Putamen (tissue), 1 donor: ENCODE measurements at regions not wholly inside any gene's neighbourhood (a gene's known extent, or its start where the extent isn't known, plus 50 kb on each side); places are given as distances from the start of the nearest gene placed in this dataset.
"Not testable (repeated sequence)": the region's sequence is repeated elsewhere in the genome, so short reads cannot be mapped to it uniquely, and the experiment has no call there.

Experiments used
- DNase-seq: peaks from one replicate; pipeline ENCODE4 v3.0.0-alpha.2; 2016; ENCODE audit warnings: low spot score

GRCh38 chr14:101246894-101247841, 314.1 kb upstream of the DIO3 start:
- DNase-seq = no peak

GRCh38 chr14:101247842-101248725, 313.2 kb upstream of the DIO3 start:
- DNase-seq = no peak

GRCh38 chr14:101248840-101249675, 312.2 kb upstream of the DIO3 start:
- no peak for DNase-seq

- no peak for DNase-seq
Observed at GRCh38 chr14:101249676-101250036, 311.6 kb upstream of the DIO3 start.

- no peak for DNase-seq
Observed at GRCh38 chr14:101250336-101250947, 310.9 kb upstream of the DIO3 start.

- DNase-seq = no peak
Observed at GRCh38 chr14:101250948-101251811, 310.1 kb upstream of the DIO3 start.

- no peak for DNase-seq
Observed at GRCh38 chr14:101251812-101252442, 309.4 kb upstream of the DIO3 start.

GRCh38 chr14:101252443-101253214, 308.7 kb upstream of the DIO3 start:
- no peak for DNase-seq

- DNase-seq = no peak
Observed at GRCh38 chr14:101253948-101254347, 307.3 kb upstream of the DIO3 start.

GRCh38 chr14:101254805-101255764, 306.2 kb upstream of the DIO3 start:
- peak; percentile 26 for DNase-seq

- DNase-seq = no peak
Observed at GRCh38 chr14:101255765-101256125, 305.6 kb upstream of the DIO3 start.

- DNase-seq = no peak
Observed at GRCh38 chr14:101256266-101256665, 305.0 kb upstream of the DIO3 start.

GRCh38 chr14:101257551-101257950, 303.7 kb upstream of the DIO3 start:
- DNase-seq = no peak

- DNase-seq = no peak
Observed at GRCh38 chr14:101259748-101260147, 301.5 kb upstream of the DIO3 start.

- not testable (repeated sequence) for DNase-seq
Observed at GRCh38 chr14:101266441-101266840, 294.9 kb upstream of the DIO3 start.

GRCh38 chr14:101273091-101273490, 288.2 kb upstream of the DIO3 start:
- no peak for DNase-seq

- DNase-seq = no peak
Observed at GRCh38 chr14:101276309-101277091, 284.8 kb upstream of the DIO3 start.
